Uterus (tissue), 2 donors: ENCODE measurements at regions not wholly inside any gene's neighbourhood (a gene's known extent, or its start where the extent isn't known, plus 50 kb on each side); places are given as distances from the start of the nearest gene placed in this dataset.

Experiments
- POLR2A ChIP-seq, 2 donors: fragments of 450-650 bp; IDR thresholded peaks; one replicate each; pipeline ENCODE4 v1.6.1; 2016; ENCODE audit warnings: antibody characterized with exemption in 2 of 2, mild to moderate bottlenecking in 1 of 2, moderate library complexity in 1 of 2
- TF ChIP-seq, protein P1 (sequence below), 4 experiments: fragments of 200-600 bp in 2 of 4; fragments of 450-650 bp in 2 of 4; sonication (generic) in 2 of 4; IDR thresholded peaks; one replicate each; pipeline ENCODE4 v1.5.1; 2016 to 2019; ENCODE audit warnings: antibody characterized with exemption in 4 of 4, mild to moderate bottlenecking in 2 of 4, moderate library complexity in 1 of 4

DNA sequence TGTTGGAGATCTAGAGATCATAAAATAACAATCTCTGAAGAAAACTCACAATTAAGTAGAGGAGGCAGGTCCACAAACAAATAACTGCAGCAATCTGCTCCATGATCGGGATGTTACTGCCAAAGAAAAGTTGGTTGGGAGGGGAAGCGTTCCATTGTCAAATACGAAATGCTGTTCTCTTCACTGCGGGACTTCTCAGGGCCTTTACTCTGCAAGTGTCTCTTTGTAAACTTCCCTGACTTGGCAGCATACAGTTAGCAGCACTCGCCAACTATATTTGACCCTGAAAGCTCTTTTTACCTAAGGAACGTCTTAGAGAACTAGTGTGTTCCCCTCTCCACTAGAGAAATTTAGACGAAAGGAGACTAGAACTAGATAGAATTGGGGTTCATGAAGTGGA lies 780.7 kb upstream of the TBX3 start:
- no peak for TF ChIP-seq POLR2A (IDR thresholded peaks at IDR 0.05)
- TF ChIP-seq, protein P1, sequence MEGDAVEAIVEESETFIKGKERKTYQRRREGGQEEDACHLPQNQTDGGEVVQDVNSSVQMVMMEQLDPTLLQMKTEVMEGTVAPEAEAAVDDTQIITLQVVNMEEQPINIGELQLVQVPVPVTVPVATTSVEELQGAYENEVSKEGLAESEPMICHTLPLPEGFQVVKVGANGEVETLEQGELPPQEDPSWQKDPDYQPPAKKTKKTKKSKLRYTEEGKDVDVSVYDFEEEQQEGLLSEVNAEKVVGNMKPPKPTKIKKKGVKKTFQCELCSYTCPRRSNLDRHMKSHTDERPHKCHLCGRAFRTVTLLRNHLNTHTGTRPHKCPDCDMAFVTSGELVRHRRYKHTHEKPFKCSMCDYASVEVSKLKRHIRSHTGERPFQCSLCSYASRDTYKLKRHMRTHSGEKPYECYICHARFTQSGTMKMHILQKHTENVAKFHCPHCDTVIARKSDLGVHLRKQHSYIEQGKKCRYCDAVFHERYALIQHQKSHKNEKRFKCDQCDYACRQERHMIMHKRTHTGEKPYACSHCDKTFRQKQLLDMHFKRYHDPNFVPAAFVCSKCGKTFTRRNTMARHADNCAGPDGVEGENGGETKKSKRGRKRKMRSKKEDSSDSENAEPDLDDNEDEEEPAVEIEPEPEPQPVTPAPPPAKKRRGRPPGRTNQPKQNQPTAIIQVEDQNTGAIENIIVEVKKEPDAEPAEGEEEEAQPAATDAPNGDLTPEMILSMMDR (IDR thresholded peaks at IDR 0.05): no peak
